GM12875 (cell line): ENCODE measurements at regions not wholly inside any gene's neighbourhood (a gene's known extent, or its start where the extent isn't known, plus 50 kb on each side); places are given as distances from the start of the nearest gene placed in this dataset.
"Not testable (repeated sequence)": the region's sequence is repeated elsewhere in the genome, so short reads cannot be mapped to it uniquely, and the experiment has no call there.

Source experiments
- H3K4me3 ChIP-seq: one replicate; pipeline ENCODE4 v1.5.1; 2011; ENCODE audit warnings: low read depth, low read length, control low read depth
- TF ChIP-seq, protein P1 (sequence below): IDR thresholded peaks from 2 replicates; pipeline ENCODE4 v1.5.1; 2011; ENCODE audit warnings: low read depth, mild to moderate bottlenecking, control low read depth, inconsistent platforms, low read length, moderate library complexity, borderline replicate concordance; ENCODE audit not compliant: insufficient read depth

DNA sequence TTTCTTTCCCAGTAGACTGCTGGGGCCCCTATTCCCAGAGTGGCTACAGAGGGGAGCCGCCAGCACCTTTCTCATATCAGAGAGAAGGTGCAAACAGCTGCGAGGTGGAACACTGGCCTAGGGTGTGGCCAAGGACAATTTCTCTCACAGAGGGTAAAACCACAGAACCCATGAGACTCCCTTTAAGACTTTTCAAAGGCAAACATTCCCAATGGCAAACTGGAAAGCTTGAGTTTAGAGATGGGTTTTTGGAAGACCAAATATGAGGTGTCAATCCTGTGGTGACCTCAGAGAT is 335.1 kb upstream of the PIK3R1 start:
- H3K4me3 ChIP-seq, result no peak overlapping the region
- TF ChIP-seq, protein P1, sequence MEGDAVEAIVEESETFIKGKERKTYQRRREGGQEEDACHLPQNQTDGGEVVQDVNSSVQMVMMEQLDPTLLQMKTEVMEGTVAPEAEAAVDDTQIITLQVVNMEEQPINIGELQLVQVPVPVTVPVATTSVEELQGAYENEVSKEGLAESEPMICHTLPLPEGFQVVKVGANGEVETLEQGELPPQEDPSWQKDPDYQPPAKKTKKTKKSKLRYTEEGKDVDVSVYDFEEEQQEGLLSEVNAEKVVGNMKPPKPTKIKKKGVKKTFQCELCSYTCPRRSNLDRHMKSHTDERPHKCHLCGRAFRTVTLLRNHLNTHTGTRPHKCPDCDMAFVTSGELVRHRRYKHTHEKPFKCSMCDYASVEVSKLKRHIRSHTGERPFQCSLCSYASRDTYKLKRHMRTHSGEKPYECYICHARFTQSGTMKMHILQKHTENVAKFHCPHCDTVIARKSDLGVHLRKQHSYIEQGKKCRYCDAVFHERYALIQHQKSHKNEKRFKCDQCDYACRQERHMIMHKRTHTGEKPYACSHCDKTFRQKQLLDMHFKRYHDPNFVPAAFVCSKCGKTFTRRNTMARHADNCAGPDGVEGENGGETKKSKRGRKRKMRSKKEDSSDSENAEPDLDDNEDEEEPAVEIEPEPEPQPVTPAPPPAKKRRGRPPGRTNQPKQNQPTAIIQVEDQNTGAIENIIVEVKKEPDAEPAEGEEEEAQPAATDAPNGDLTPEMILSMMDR, result no peak

DNA sequence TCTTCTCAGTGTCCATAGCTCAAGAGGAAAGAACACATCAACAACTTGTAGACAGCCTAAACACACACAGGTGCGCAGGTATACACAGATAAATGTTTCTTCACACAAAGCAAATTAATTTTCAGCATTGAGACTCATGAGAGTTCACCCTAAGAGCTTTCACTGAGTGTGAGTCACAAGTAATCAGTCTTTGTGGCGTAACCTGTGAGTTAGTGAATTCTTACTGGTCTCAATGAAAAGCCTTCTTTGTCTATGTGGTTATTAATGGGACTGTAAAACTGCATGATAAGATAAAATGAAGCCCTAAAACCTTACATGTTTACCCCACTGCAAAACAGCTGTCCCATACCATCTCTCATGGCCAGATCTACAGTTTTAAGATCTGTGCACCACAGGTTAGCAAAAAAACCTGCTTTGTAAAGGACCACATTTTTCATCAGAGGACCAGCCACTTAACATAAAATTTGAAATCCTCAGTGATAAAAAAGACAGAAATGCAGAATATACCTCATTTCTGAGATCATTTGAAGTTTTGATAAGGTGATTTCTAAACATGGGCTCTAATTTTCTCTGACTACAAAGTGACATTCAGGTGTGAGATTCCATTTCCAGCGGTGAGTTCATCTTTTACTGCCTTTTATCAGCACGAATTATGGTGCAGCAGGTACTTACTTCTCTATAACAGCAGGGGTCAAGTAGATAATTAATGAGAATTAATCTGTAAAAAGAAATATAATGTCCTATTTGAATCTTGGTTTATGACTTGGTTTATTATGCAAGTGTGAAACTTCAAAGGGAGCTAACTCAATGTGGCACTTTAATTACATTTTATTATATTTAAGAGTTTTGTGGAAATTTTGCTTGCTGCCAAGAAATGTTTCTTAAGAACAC is 335.7 kb upstream of the PIK3R1 start:
- TF ChIP-seq, protein P1, result no peak
- H3K4me3 ChIP-seq, result no peak overlapping the region

DNA sequence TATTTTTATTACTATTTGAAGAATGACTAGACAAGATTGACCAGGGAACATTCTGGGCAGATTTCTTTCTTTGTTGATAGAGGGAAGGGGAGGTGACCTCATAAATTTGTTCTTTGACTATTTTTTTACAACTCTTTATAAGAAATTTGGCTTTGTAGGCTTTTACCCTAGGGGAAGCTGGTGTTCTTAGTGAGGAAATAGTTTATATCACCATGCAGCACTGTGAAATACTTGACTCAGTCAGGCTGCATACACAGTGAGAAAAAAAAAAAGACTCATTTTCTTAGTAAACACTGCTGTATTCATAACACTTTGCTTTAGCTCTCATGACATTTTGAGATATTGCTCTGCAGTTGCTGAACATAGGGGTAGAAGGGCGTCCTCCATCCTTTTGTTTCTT is 336.6 kb upstream of the PIK3R1 start:
- H3K4me3 ChIP-seq, result no peak overlapping the region
- TF ChIP-seq, protein P1, result no peak

DNA sequence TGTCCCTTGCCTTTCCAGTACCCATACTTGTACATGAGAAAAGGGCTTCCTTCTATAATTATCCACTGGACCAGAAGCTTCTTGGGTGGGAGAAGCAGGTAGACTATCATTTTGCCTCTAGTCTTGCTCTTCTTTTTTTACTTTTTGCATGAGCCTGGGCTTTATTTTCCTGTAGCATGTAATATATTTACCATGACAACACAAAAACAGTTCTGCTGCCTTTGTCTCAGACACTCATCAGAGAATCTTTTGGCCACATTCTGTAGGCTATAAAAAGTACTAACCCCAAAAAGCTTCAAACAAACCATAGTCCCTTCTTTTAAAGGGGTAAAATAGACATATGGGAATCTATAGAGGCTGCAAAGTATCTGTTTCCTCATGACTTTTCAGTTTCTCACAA is 339.2 kb upstream of the PIK3R1 start:
- no peak overlapping the region for H3K4me3 ChIP-seq
- TF ChIP-seq, protein P1, result no peak

DNA sequence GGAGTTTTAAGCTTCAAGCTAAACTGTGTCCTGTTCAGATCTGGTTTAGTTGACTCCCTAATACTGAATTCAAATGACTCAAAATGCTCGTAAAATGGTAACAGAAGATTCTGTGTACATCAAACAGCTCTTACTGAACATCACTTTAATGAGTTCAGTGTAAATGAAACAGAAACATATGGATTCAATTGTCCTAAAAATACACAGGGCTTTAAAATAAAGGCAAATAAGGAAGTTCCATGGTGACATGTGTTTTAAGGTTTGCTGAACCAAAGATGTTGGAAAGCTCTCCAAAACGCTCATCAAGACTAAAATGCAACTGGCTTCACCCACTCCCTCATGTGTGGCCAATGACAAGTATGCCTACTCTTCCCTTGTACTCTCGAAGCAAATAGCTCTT is 340.0 kb upstream of the PIK3R1 start:
- TF ChIP-seq, protein P1, result no peak
- H3K4me3 ChIP-seq, result no peak overlapping the region

DNA sequence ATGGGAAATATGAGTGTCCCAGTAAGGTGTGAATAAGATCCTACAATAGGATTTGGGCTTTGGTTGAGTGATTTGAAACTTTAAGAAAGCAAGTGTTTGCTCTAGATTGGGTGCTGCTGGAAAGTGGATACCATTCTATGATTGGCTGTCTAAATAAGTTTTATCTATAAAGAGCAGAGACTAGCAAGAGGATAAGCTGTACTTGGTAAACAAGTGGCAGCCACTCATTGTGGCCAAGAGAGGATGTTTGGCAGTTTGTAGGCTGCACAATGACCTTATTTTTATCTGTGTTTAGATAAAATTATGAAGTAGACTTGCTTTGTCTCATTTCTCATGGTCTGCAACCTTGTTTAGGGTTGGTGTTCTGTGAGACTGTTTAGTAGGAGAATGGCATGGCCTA is 341.6 kb upstream of the PIK3R1 start:
- TF ChIP-seq, protein P1, result no peak
- H3K4me3 ChIP-seq, result no peak overlapping the region

DNA sequence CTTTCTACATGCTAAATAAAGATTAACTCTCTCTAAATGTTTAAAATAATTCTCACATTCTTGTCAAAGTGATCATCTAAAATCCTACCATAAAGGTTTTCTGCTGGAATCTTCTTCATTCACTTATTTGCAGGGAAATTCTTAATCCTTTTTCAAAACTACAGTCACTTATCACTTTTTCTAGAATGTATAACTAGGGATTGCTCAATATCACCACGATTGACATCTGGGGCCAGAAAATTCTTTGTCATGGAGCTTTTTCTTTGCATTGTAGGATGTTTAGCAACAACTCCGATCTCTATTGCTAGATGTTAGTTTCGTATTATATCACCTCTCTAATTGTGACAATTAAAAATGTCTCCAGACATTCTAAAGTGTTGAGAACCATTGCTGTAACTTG is 344.9 kb upstream of the PIK3R1 start:
- TF ChIP-seq, protein P1, result no peak
- no peak overlapping the region for H3K4me3 ChIP-seq

DNA sequence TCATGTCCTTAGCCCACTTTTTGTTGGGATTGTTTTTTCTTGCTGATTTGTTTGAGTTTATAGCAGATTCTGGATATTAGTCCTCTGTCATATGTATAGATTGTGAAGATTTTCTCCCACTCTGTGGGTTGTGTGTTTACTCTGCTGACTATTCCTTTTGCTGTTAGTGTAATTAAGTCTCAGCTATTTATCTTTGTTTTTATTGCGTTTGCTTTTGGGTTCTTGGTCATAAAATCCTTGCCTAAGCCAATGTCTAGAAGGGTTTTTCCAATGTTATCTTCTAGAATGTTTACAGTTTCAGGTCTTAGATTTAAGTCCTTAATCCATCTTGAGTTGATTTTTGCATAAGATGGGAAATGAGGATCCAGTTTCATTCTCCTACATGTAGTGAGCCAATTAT is 351.2 kb upstream of the PIK3R1 start:
- not testable (repeated sequence) for H3K4me3 ChIP-seq
